ENCODE measurements at regions not wholly inside any gene's neighbourhood (a gene's known extent, or its start where the extent isn't known, plus 50 kb on each side); places are given as distances from the start of the nearest gene placed in this dataset.
"Not testable (repeated sequence)": the region's sequence is repeated elsewhere in the genome, so short reads cannot be mapped to it uniquely, and the experiment has no call there.

DNA sequence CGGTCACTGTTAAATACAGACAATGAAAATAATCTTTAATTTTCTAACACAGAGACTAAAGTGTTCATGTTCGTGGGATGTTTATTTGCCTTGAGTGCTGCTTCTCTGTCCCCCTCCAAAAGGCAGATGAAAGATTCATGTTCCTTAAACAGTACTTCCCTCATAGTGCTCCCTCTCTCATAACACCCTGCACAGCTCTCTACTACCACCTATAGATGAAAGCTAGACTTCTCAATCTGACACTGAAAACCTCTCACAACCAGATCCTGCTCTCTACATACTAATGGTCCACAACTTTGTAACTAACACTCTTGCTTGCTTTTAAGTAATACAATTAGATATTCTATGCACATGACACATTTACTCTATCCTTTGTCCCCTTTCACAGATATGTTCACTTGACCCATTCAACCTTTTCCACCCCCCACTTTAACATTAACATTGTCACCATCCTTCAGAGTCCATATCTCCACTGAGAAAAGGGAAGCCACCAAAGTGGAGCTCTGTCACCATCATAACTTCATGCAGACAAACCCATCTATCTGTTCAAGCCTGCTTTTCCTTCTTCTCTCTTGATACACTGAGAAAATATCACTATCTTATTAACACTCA lies 266.4 kb upstream of the USP15 start:
- DNase-seq, result no peak

DNA sequence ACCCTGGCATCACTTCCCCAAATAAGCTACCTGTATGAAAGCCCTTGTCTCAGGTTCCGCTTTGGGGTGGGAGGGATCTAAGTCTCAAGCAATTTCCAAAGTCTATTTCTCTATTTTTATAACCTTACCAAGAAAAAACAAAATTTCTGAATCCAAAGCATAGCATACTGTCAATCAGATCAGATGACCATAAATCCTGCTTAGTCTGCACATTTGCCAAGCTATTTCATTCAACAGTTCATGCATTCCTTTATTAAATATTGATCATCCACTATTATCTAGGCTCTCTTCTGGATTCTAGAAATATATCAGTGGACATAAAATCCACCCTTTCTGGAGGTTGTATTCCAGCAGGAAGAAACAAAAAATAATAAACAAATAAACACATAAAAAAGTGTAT lies 263.5 kb upstream of the USP15 start:
- no peak for DNase-seq

DNA sequence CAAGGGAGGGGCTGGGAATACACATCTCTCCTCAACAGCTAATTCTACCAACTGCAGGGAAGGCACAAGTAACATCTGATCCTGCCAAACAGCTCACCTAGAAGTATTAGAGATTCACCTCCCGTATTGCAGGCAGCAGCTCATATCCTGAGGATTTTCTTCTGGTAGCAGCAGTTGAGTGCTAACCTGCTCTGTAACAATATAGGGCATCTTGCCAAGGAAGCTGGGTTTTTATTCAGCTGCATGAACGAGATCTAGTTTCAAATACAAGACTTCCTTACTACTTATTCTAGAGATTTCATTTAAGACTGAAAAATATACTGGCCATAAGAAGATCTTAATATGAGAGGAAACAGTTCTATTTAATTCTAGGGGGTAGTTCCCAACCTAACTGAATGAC lies 261.4 kb upstream of the USP15 start:
- no peak for DNase-seq

DNA sequence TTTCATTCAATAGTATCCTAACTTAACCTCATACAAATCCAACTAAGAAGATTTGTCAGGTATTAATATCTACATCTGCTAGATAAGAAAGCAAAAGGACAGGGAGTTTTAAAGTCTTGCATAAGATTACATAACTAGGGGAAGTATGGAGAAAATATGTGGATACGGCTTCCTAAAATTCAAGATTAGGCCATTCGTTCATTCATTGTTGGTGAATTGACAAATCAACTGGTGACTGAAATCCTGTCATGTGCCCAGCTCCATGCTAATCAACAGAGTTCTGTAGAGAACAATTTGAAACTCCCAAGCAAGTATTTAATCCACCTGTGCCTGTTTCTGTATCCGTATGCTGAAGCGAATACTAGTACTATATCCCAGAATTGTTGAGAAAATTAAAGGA lies 260.9 kb upstream of the USP15 start:
- no peak for DNase-seq

DNA sequence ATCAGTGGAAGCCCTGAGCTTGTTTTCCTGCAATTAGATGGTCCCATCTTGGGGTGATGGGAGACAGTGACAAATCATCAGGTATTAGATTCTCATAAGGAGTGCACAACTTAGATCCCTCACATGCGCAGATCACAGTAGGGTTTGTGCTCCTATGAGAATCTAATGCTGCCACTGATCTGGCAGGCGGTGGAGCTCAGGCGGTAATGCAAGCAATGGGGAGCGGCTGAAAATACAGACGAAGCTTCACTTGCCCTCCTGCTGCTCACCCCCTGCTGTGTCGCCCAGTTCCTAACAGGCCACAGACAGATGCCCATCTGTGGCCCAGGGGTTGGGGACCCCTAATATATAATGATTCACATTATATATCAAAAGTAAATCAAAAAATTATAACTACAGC lies 258.8 kb upstream of the USP15 start:
- DNase-seq, result no peak

DNA sequence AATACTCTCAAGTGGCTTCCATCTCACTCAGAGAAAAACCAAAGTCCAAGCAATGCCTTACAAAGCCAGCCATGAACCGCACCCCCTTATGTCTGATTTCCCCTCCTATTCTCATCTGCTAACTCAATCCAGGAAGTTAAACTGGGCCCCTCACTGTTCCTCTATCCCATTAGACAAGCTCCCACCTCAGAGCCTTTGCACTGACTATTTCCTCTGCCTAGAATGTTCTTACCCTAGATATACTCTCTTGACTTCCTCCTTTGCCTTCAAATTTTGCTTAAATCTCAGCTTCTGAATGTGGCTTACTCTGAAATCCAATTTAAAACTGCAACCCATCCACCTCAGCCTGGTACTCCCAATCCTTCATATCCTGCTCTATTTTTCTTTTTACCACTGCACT lies 257.0 kb upstream of the USP15 start:
- no peak for DNase-seq

DNA sequence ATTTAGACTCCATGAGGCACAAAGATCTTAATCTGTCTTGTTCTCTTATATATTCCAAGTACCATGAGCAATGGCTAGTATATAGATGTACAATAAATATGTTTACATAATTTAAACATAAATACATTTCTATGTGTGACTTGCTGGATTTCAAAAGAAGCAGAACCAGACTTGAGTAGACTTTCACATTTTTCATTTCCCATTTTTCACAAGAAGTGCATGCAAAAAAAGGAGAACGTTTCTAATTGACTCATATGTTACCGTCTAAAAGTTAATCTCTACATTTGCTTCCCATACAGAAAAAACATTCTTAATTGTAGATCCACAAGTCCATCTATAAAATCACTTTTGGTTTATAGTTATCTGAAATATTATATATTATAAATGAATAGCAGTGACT lies 256.5 kb upstream of the USP15 start:
- no peak for DNase-seq

DNA sequence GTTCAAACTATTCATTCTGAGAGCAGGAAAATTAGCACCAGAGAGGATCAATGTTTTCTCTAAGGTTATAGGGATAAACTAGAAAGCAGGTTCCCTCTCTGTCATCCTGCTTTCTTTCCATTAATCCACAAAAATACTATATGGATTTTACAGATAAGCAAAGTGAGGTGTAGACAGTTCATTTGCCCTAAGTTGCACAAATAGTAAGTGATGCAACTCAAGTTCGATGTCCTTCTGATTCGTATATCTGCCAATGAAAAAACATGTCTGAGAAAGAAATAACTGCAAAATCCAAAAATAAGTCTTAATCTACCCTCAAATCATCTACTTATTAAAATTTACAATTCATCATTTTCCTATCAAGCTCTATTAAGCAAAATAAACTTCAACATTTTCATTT lies 254.6 kb upstream of the USP15 start:
- DNase-seq, result no peak

DNA sequence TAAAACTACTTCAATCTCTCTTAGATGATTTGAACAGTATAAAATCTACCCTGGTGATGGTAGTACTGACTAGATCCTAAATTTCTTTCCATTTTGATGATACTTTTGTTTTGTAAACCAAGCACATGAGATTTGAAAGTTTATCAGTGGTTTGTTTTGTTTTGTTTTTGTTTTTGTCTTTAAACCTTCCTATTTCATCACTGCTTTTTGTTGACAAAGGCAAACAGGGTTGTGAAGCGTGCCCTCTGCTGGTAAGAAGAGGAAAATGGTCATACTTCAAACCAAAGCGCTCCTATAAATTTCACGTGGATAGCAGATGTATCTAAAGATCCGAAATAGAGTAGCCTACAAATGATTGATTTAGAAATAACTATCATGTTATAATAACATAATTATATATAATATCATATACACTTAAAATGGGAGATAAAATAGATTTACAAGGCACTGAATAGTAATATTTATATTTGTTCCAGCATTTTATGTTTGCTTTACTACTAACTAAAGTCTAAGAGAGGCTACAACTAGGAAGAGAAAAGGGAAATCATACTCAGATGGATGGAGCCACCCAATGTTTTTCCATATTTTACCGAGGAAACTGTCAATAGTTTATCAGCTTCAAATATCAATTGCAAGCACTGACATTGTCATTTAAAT lies 254.0 kb upstream of the USP15 start:
- DNase-seq, result no peak

DNA sequence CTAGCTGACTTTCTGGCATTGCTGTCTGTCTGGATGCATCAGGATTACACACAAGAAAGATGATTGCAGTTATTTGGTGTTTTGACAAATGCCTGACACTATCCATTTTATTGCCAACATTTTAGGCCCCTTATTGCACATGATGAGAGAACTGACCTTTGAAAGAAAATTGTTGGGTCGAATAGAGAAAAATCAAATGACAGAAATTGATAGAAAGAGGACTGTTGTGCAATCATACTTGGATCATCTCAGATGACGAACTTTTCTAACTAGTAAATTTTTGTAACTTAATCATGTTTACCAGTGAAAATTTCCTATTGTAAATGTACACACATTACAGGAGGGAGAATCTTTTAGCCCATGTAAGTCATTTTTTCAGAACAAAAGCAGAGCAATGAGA lies 251.5 kb upstream of the USP15 start:
- DNase-seq, result no peak

DNA sequence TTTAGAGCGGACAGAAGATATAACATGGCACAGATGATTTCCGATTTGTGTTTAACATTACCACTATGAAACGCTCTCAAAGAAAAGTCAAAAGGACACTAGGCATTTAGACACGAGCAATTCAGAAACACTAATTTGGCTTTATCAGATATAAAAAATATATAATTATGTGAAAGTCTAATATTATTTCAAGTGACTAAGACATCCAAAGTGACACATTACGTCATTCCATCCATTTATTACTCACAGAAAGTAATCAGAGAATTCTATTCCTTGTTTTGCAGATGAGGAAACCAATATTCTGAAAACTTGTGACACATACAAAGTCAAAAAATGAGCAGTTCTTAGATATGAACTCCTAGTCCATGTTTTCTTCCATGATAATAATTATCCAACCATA lies 250.8 kb upstream of the USP15 start:
- DNase-seq, result no peak

DNA sequence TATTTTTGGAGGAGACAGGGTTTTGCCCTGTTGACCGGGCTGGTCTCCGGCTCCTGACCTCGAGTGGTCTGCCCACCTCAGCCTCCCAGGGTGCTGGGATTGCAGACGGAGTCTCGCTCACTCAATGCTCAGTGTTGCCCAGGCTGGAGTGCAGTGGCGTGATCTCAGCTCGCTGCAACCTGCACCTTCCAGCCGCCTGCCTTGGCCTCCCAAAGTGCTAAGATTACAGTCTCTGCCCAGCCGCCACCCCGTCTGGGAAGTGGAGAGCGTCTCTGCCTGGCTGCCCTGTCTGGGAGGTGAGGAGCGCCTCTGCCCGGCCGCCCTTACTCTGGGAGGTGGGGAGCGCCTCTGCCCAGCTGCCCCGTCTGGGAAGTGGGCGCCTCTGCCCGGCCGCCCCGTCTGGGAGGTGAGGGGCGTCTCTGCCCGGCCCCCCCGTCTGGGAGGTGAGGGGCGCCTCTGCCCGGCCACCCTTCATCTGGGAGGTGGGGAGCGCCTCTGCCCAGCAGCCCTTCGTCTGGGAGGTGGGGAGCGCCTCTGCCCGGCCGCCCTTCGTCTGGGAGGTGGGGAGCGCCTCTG lies 249.8 kb upstream of the USP15 start:
- not testable (repeated sequence) for DNase-seq

DNA sequence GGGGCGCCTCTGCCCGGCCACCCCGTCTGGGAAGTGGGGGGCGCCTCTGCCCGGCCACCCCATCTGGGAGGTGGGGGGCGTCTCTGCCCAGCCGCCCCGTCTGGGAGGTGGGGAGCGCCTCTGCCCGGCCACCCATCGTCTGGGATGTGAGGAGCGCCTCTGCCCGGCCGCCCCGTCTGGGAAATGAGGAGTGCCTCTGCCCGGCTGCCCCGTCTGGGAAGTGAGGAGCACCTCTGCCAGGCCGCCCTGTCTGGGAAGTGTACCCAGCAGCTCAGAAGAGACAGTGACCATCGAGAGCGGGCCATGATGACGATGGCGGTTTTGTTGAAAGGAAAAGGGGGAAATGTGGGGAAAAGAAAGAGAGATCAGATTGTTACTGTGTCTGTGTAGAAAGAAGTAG lies 249.2 kb upstream of the USP15 start:
- DNase-seq, result not testable (repeated sequence)

DNA sequence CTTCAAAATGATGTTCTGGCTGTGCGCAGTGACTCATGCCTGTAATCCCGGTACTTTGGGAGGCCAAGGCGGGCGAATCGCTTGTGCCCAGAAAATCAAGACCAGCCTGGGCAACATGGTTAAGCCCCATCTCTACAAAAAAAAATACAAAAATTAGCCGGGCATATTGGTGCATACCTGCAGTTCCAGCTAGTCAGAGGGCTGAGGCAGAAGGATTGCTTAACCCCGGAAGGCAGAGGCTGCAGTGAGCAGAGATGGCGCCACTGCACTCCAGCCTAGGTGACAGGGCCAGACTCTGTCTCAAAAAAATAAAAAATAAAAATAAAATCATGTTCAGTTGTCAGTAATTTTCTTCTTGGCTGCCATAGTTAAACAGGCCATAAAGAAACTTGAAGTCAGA lies 245.9 kb upstream of the USP15 start:
- DNase-seq, result no peak

DNA sequence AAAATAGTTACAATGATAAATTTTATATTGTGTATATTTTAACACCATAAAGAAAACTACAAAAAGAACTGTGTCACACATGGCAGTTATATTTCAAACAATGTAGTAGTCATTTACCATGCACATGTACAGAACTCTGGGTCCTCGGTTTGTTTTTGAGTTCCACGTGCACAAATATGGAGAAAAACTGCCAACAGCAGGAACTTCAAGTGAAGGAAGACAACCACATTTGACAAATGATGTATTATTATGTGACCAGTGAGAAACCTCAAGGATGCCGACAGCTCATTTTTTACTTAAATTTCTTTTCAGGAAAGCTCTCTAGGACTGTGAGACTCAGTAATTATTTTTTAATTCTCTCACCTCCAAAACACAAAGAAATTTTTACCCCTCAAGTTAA lies 244.2 kb upstream of the USP15 start:
- no peak for DNase-seq

DNA sequence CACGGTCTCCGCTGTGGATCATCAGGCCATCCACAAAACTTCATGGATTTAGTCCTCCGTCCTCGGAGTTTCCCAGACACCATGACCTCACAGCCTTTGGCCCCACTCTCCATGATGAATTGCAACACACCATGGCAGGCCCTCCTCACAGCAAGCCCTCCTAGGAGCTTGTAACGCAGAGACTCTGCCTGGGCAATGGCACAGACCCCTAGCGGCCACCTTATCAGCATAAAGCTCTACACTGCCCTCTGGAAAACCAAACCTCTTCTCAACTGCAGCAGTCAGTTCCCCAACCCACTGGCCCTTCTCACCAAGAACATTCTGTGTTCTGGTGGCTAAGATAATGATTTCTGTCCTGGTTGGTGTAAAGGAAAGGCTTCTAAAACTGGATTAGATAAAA lies 238.4 kb upstream of the USP15 start:
- DNase-seq, result no peak

DNA sequence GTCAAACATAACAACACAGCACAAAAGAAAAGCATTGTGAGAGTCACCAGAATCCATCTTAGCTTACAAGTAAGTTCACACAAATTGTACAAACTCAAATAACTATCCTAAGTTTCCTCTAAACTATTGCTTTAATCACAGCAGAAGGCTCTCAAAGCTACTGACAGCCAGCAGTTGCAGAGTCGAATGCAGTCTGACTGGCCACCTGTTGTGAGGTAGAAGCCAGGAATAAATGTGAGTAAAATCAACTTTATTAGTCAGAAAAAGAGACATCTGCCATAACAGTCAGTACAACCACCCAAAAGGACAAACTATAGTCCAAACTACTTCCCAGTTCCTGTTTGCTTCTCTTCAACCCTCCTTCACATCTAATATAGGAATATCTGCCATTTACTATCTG lies 231.7 kb upstream of the USP15 start:
- no peak for DNase-seq

DNA sequence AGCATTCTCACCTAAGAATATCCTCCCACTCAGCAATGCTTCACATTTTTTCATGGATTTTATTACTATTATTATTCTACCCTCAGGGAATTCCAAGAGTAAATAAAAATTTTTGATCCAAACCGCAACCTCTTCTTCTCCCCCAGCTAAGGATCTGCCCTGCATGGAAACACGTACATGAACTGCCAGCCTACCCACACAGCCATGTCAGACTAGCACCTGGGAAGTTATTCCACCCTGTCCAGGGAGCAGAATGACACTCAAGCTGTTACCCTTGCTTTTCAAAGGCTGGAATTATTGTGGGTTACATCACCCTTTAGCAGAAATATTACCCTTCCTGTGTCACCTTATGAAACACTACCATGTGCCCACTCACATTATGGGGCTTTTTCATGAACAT lies 227.3 kb upstream of the USP15 start:
- no peak for DNase-seq

DNA sequence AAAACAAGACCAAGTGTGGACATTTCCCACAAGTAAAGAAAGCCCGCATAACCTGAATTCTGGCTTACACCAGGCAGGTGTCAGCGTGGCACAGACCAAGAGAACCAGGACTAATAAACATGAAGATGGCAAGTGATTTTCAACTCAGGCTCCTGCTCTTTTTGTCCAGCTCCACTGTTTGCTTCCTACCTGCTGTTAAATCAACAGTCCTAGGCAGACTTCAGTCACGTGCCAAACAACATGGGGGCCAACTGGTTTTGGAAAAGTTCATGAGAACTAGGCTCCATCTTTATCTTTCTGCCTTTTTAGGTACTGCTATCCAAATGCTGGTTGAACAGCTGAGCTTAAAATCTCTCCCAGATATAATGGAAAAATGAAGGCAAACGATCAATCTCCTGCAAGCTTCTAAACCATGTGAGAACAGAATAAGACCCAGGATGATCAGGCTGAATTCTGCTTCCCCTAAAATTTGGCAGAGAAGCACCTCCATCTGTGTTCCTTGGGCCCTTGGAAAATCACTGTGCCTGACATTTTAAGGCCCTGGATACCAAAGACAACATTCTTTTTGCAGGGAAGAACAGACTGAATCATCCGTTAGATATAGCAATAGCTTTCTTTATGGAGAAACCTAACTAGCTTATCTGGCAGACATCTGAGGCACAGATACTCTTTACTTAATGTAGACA lies 215.6 kb upstream of the USP15 start:
- DNase-seq, result no peak

DNA sequence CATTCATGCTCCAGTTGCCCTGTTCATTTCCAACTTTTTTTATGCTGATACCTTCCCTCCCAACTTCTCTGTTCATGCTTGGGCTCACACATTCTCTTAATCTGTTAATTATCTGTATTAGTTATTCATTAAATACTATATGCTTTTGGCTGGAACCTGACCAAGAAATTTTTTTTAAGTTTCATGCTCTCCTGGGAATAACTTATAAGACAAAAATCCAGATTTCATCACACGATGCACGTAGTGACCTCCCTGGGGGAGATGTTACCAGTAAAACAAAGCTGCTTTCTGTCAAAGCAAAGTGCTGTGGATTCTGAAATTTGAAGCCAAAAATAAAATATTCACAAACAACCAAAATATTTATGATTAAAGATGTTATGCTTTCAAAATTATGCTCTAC lies 215.0 kb upstream of the USP15 start:
- no peak for DNase-seq

DNA sequence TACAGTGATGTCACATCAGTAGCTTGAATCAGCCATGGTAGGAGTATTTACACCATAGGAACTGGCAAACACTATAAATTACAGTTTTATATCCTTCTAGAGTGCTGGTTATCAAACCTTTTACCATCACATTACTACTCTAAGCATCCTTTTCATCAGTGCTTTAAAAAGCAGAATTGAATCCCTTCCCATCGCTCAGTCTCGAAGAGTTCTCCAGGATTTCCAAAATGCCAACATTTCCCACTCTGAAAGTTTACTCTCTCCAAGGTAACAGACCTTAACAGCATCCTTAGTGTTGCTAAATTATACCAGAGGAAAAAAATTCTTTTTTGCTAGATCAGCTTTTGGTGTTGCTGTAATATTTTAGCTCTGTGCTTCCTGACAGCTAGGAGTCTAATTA lies 209.4 kb upstream of the USP15 start:
- no peak for DNase-seq

DNA sequence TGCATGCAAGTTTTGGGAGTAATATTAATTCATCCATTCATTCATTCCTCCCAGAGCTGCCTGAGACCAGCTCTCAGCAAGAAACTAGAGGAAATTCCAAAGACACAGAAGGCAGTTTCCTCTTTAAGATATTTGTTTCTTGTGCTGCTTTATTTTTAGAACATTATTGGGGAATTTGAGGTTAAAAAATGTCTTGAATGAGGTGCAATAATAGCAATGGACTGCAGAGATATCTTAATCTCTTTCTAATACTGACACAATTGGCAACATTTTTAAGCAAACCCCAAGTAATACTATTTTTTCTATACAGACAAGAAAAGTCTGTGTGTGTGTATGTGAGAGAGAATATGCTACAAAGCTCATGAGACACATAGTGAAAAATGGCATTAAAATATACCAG lies 190.2 kb upstream of the USP15 start:
- no peak for DNase-seq

DNA sequence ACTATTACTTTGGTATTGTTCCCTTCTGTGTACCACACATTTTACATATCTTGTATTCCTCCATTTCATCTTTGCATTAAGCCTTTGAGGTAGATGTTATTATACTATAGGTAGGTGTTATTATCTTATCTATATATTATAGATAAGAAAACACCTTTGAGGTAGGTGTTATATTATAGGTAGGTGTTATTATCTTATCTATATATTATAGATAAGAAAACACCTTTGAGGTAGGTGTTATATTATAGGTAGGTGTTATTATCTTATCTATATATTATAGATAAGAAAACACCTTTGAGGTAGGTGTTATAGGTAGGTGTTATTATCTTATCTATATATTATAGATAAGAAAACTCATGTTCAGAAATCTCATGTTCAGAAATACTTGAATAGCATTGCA lies 187.0 kb upstream of the USP15 start:
- DNase-seq, result not testable (repeated sequence)

DNA sequence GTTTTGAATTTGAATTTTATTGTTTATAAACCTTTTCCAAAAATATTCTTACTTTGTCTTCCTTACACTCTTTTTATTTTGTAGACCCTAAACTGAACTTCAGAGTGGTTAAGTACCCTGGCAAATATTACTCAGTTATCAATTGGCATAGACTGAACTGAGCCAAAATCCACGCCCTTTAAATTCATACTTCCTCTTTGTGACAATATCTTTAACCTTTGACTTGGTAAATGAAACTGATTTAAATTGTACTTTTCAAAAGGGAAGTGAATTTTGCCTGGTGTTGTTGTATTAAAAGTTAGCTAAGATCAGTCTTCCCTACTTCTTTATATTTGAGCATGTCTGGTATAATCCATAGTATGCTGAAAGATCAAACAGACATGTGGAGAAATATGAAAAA lies 184.3 kb upstream of the USP15 start:
- no peak for DNase-seq
